ENCODE measurements at regions not wholly inside any gene's neighbourhood (a gene's known extent, or its start where the extent isn't known, plus 50 kb on each side); places are given as distances from the start of the nearest gene placed in this dataset.

DNA sequence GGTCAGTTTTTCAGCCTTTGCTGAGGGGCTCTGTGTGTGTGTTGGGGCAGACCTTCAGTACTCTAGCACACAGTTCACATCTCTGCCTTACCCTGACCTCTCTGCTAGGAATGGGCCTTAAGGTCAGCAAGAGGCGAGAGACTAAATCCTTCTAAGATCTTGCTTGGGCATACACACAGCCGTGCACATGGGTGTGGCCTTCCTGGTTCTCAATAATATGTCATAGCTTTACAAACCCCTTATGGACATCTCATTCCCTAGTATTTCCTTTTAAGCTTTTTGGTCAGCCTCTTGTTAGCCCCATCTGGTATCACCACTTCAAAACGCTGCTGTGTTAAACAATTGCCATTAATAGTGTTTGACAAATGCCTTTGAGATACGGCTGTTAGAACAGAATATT is 69.4 kb upstream of the SPATA13 start:
- TF ChIP-seq, protein P1, sequence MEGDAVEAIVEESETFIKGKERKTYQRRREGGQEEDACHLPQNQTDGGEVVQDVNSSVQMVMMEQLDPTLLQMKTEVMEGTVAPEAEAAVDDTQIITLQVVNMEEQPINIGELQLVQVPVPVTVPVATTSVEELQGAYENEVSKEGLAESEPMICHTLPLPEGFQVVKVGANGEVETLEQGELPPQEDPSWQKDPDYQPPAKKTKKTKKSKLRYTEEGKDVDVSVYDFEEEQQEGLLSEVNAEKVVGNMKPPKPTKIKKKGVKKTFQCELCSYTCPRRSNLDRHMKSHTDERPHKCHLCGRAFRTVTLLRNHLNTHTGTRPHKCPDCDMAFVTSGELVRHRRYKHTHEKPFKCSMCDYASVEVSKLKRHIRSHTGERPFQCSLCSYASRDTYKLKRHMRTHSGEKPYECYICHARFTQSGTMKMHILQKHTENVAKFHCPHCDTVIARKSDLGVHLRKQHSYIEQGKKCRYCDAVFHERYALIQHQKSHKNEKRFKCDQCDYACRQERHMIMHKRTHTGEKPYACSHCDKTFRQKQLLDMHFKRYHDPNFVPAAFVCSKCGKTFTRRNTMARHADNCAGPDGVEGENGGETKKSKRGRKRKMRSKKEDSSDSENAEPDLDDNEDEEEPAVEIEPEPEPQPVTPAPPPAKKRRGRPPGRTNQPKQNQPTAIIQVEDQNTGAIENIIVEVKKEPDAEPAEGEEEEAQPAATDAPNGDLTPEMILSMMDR (IDR thresholded peaks at IDR 0.05; ENCODE audit: extremely low read depth in 1 of 2, insufficient read depth in 1 of 2, low read depth in 1 of 2, low read length in 2 of 2): no peak
- TF ChIP-seq POLR2A (IDR thresholded peaks at IDR 0.05; ENCODE audit: low read depth, low read length) (no peak), EZH2 (IDR thresholded peaks at IDR 0.05; ENCODE audit: borderline replicate concordance, low read depth, low read length, severe bottlenecking) (no peak), GATA2 (IDR thresholded peaks at IDR 0.05; ENCODE audit: insufficient read depth, insufficient read length, low read depth, low read length) (no peak), MYC (IDR thresholded peaks at IDR 0.05; ENCODE audit: low read depth, low read length) (no peak)
- TF ChIP-seq, protein P2, sequence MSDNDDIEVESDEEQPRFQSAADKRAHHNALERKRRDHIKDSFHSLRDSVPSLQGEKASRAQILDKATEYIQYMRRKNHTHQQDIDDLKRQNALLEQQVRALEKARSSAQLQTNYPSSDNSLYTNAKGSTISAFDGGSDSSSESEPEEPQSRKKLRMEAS (IDR thresholded peaks at IDR 0.05; ENCODE audit: insufficient read depth, insufficient read length): no peak

Data from endothelial cell of umbilical vein (primary cell).